SU-DHL-6 (cell line): ENCODE measurements at regions not wholly inside any gene's neighbourhood (a gene's known extent, or its start where the extent isn't known, plus 50 kb on each side); places are given as distances from the start of the nearest gene placed in this dataset.

Experiments used
- H2AFZ ChIP-seq: fragments of 200-600 bp; sonication (generic); 2 replicates; pipeline ENCODE4 v1.6.1; 2014; ENCODE audit warnings: low read depth, mild to moderate bottlenecking, moderate library complexity, mixed read lengths, antibody characterized with exemption, low read length; ENCODE audit not compliant: severe bottlenecking
- H3F3A ChIP-seq: fragments of 200-600 bp; shearing (Covaris generic); 2 replicates; pipeline ENCODE4 v1.6.0; 2016; ENCODE audit warnings: antibody characterized with exemption, mild to moderate bottlenecking; ENCODE audit not compliant: insufficient read depth
- H3K27ac ChIP-seq: fragments of 200-600 bp; sonication (generic); 2 replicates; pipeline ENCODE4 v1.5.1; 2016; ENCODE audit warnings: low read depth, mild to moderate bottlenecking, low read length, moderate library complexity, mixed read lengths
- H3K27me3 ChIP-seq: fragments of 200-600 bp; sonication (generic), shearing (Covaris generic); 2 replicates; pipeline ENCODE4 v1.6.0; 2014; ENCODE audit warnings: mild to moderate bottlenecking, low read length
- H3K36me3 ChIP-seq: fragments of 200-600 bp; sonication (generic); 2 replicates; pipeline ENCODE4 v1.6.1; 2014; ENCODE audit warnings: mild to moderate bottlenecking, low read length, mixed read lengths
- H3K4me2 ChIP-seq: fragments of 300-600, 200-600 bp; shearing (Covaris generic), sonication (generic); 2 replicates; pipeline ENCODE4 v1.6.0; 2014; ENCODE audit warnings: low read length, low read depth, mild to moderate bottlenecking; ENCODE audit not compliant: poor library complexity, severe bottlenecking
- H3K4me3 ChIP-seq: fragments of 200-600 bp; sonication (generic); 2 replicates; pipeline ENCODE4 v1.5.1; 2014; ENCODE audit warnings: antibody characterized with exemption, low read length, mild to moderate bottlenecking, mixed read lengths; ENCODE audit not compliant: insufficient read depth, poor library complexity, severe bottlenecking
- H3K79me2 ChIP-seq: fragments of 200-600 bp; sonication (generic); 2 replicates; pipeline ENCODE4 v1.6.1; 2014; ENCODE audit warnings: mild to moderate bottlenecking, low read length, moderate library complexity; ENCODE audit not compliant: insufficient read depth
- H3K9ac ChIP-seq: fragments of 200-600 bp; sonication (generic); 2 replicates; pipeline ENCODE4 v1.7.0; 2014; ENCODE audit warnings: mild to moderate bottlenecking, low read length
- H3K9me2 ChIP-seq: fragments of 200-600 bp; sonication (generic); replicated peaks from 2 replicates; pipeline ENCODE4 v1.6.1; 2014; ENCODE audit warnings: low read length; ENCODE audit not compliant: insufficient read depth
- H3K9me3 ChIP-seq: fragments of 200-600 bp; sonication (generic); 2 replicates; pipeline ENCODE4 v1.6.1; 2014; ENCODE audit warnings: low read length, mixed read lengths; ENCODE audit not compliant: insufficient read depth
- H4K20me1 ChIP-seq: fragments of 200-600 bp; sonication (generic); 2 replicates; pipeline ENCODE4 v1.6.1; 2014; ENCODE audit warnings: low read depth, mild to moderate bottlenecking, antibody characterized with exemption, low read length, moderate library complexity, mixed read lengths
- CTCF ChIP-seq: fragments of 200-600 bp; sonication (generic); IDR thresholded peaks from one replicate; pipeline ENCODE4 v1.5.1; 2017; ENCODE audit warnings: antibody characterized with exemption, mild to moderate bottlenecking, low read length, moderate library complexity; ENCODE audit not compliant: insufficient read depth, poor library complexity, severe bottlenecking
- EZH2phosphoT487 ChIP-seq: fragments of 200-600 bp; sonication (generic), shearing (Covaris generic); conservative IDR thresholded peaks from 2 replicates; pipeline ENCODE4 v1.6.1; 2018; ENCODE audit warnings: mild to moderate bottlenecking, antibody characterized with exemption, low read length, moderate library complexity, mixed read lengths

- no peak overlapping the region for H3K4me2 ChIP-seq
- H3K27ac ChIP-seq = no peak overlapping the region
- H3K9me2 ChIP-seq = no peaks in the 10 kb centered on the region
- H3K79me2 ChIP-seq = no peaks in the 10 kb centered on the region
- no peaks in the 10 kb centered on the region for H3K27me3 ChIP-seq
- no peaks in the 10 kb centered on the region for H4K20me1 ChIP-seq
- no peaks in the 10 kb centered on the region for H3K9me3 ChIP-seq
- no peaks in the 10 kb centered on the region for H3F3A ChIP-seq
- no peaks in the 10 kb centered on the region for H3K36me3 ChIP-seq
- TF ChIP-seq EZH2phosphoT487 = no peak
- no peak for TF ChIP-seq CTCF
- H3K4me3 ChIP-seq = no peak overlapping the region
- no peak overlapping the region for H3K9ac ChIP-seq
- no peak overlapping the region for H2AFZ ChIP-seq
These were observed 85.3 kb downstream of the KCTD12 start for GRCh38 chr13:76800943-76801342.

- no peak for TF ChIP-seq EZH2phosphoT487
- no peak for TF ChIP-seq CTCF
- Histone ChIP-seq H3K27me3 (no peaks in the 10 kb centered on the region), H3F3A (no peaks in the 10 kb centered on the region), H4K20me1 (no peaks in the 10 kb centered on the region), H3K36me3 (no peaks in the 10 kb centered on the region), H3K9me2 (no peaks in the 10 kb centered on the region), H3K9me3 (no peaks in the 10 kb centered on the region), H3K79me2 (no peaks in the 10 kb centered on the region), H3K4me2 (no peak overlapping the region), H3K4me3 (no peak overlapping the region), H3K9ac (no peak overlapping the region), H3K27ac (no peak overlapping the region), H2AFZ (no peak overlapping the region)
These were observed 86.5 kb downstream of the KCTD12 start for GRCh38 chr13:76799696-76800095.

GRCh38 chr13:76798037-76798436 is 88.2 kb downstream of the KCTD12 start:
- Histone ChIP-seq H3K27me3 (no peaks in the 10 kb centered on the region), H2AFZ (no peak overlapping the region), H3K4me2 (no peak overlapping the region), H3K9ac (no peak overlapping the region), H3K79me2 (no peaks in the 10 kb centered on the region), H3K4me3 (no peak overlapping the region), H3F3A (no peaks in the 10 kb centered on the region), H4K20me1 (no peaks in the 10 kb centered on the region), H3K9me3 (no peaks in the 10 kb centered on the region), H3K27ac (no peak overlapping the region), H3K36me3 (no peaks in the 10 kb centered on the region), H3K9me2 (no peaks in the 10 kb centered on the region)
- TF ChIP-seq CTCF (no peak), EZH2phosphoT487 (no peak)
